ENCODE measurements at regions not wholly inside any gene's neighbourhood (a gene's known extent, or its start where the extent isn't known, plus 50 kb on each side); places are given as distances from the start of the nearest gene placed in this dataset.

DNA sequence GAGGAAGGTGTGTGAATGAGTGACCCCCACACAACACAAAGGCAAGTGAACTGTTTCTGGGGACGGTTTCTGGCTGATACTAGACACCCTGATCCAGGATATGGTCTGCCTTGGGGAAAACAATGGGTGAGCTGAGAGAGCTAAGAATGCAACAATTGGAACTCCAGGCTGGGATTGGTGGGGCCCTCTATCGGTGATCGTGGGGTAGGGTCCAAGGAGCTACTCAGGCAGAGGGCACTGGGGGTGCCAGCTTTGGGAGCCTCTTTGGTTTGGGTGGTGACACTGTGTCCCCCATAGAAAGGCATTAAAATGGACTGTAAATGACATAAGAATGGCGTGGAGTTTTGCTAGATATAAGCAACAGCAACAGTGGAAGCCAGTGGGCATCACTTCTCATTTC is 439.1 kb downstream of the DMAC1 start:
- no peak overlapping the region for H3K4me3 Mint-ChIP-seq
- no peaks in the 10 kb centered on the region for H3K36me3 Mint-ChIP-seq (ENCODE audit: low read depth)
- no peaks in the 10 kb centered on the region for H3K4me1 Mint-ChIP-seq (ENCODE audit: low read depth)
- H3K9me3 Mint-ChIP-seq: no peaks in the 10 kb centered on the region
- no peak for DNase-seq
- H3K27me3 Mint-ChIP-seq: peaks cover 34% of the 10 kb centered on the region
- no peak overlapping the region for H3K27ac Mint-ChIP-seq

- DNase-seq: no peak
Measured at GRCh38 chr9:7358876-7359275, 440.7 kb downstream of the DMAC1 start.

DNA sequence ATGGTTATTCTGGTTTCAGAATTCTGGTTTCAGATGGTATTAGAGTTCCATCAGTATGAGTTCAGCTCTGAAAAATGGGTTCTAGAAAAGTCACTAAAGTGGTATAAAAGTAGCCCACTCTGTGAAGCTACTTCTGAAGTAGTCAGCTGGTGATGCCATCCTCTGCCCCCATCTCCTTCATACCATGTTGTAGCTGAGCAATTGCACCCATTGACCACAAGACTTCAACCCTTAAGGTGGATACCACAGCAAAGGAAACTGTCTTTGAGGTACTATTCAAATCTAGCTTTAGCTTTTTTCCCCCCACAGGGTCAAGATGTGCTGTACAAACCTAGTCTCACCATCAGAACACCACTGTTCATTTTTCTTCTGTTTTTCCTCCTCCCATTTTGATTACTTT is 444.9 kb downstream of the DMAC1 start:
- Mint-ChIP-seq H3K27me3 (peaks cover 33% of the 10 kb centered on the region), H3K4me3 (no peak overlapping the region), H3K27ac (no peak overlapping the region), H3K4me1 (ENCODE audit: low read depth) (no peaks in the 10 kb centered on the region), H3K36me3 (ENCODE audit: low read depth) (no peaks in the 10 kb centered on the region), H3K9me3 (no peaks in the 10 kb centered on the region)
- no peak for DNase-seq

More at GRCh38 chr9:7358876-7359275, 440.7 kb downstream of the DMAC1 start:
- H3K9me3 Mint-ChIP-seq: no peaks in the 10 kb centered on the region
- H3K27me3 Mint-ChIP-seq: peaks cover 47% of the 10 kb centered on the region
- H3K27ac Mint-ChIP-seq: no peak overlapping the region
- no peak overlapping the region for H3K4me3 Mint-ChIP-seq
- no peaks in the 10 kb centered on the region for H3K36me3 Mint-ChIP-seq (ENCODE audit: low read depth)
- no peaks in the 10 kb centered on the region for H3K4me1 Mint-ChIP-seq (ENCODE audit: low read depth)

DNA sequence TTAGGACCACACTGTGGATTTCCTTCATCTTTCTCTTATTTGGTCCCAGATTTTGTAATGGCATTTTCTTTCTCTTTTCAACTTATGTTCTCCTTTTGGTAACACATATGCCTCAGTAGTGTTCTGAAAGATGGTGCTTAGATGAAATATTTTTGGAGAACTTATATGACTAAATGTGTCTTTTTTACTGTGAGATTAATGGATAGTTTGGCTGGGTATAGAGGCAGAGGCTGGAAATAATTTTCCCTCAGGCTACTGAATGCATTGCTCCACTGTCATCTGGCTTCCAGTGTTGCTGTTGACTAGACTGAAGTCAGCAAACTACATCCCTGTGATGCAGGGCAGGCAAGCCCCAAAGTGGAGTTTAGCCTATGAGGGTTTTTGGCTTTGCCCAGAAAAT is 450.9 kb downstream of the DMAC1 start:
- Mint-ChIP-seq H3K4me1 (ENCODE audit: low read depth) (no peaks in the 10 kb centered on the region), H3K27ac (no peak overlapping the region), H3K4me3 (no peak overlapping the region), H3K9me3 (peaks cover 8% of the 10 kb centered on the region), H3K27me3 (peaks cover 7% of the 10 kb centered on the region), H3K36me3 (ENCODE audit: low read depth) (no peaks in the 10 kb centered on the region)
- DNase-seq: no peak

DNA sequence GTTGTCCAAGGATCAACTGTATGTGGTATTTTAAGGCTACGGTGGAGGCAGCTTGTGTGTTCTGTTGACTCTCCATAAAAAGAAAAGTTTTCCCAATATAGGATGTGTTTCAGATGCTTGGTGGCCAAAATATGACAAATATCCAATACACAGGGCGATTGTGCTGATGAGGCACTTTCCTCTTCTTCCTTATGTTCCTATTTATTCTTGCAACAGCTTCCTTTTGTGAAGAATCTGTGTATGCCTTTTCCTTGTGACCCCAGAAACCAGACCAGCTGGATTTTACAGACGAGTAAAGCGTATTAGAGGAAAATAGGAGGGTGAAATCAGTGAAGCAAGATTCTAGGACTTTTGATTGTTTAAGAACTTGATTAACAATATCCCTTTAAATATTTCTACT is 452.0 kb downstream of the DMAC1 start:
- DNase-seq: no peak
- no peak overlapping the region for H3K27ac Mint-ChIP-seq
- no peaks in the 10 kb centered on the region for H3K4me1 Mint-ChIP-seq (ENCODE audit: low read depth)
- H3K36me3 Mint-ChIP-seq (ENCODE audit: low read depth): no peaks in the 10 kb centered on the region
- H3K27me3 Mint-ChIP-seq: peaks cover 17% of the 10 kb centered on the region
- no peak overlapping the region for H3K4me3 Mint-ChIP-seq
- peaks cover 8% of the 10 kb centered on the region for H3K9me3 Mint-ChIP-seq

- Mint-ChIP-seq H3K27me3 (peaks cover 17% of the 10 kb centered on the region), H3K4me1 (ENCODE audit: low read depth) (no peaks in the 10 kb centered on the region), H3K9me3 (peaks cover 8% of the 10 kb centered on the region), H3K36me3 (ENCODE audit: low read depth) (no peaks in the 10 kb centered on the region), H3K27ac (no peak overlapping the region), H3K4me3 (no peak overlapping the region)
- DNase-seq: no peak
Measured at GRCh38 chr9:7346144-7346543, 453.4 kb downstream of the DMAC1 start.

- no peaks in the 10 kb centered on the region for H3K4me1 Mint-ChIP-seq (ENCODE audit: low read depth)
- no peaks in the 10 kb centered on the region for H3K36me3 Mint-ChIP-seq (ENCODE audit: low read depth)
- H3K9me3 Mint-ChIP-seq: no peaks in the 10 kb centered on the region
- H3K4me3 Mint-ChIP-seq: no peak overlapping the region
- DNase-seq: no peak
- no peak overlapping the region for H3K27ac Mint-ChIP-seq
- H3K27me3 Mint-ChIP-seq: peaks cover 23% of the 10 kb centered on the region
Measured at GRCh38 chr9:7342736-7343135, 456.8 kb downstream of the DMAC1 start.

DNA sequence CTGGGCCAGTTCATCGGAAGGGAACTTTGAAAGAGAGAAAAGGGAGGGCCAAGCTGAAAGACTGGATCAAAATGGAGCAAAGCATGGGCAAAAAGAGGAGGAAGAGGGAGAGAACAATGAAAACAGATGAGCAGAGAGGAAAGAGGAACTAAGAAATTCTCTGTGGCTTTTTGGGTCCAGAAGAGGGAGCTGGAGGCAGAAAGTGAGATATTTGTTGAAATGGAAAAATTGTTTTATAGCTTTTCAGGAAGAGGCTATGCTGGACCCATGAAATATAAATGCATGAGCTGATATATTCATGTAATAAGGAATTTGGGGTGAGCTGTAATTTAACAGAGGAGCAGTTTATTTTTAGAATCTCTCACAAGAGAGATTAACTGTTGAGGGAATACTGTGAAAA is 457.3 kb downstream of the DMAC1 start:
- Mint-ChIP-seq H3K36me3 (ENCODE audit: low read depth) (no peaks in the 10 kb centered on the region), H3K27ac (no peak overlapping the region), H3K27me3 (peaks cover 28% of the 10 kb centered on the region), H3K9me3 (no peaks in the 10 kb centered on the region), H3K4me3 (no peak overlapping the region), H3K4me1 (ENCODE audit: low read depth) (no peaks in the 10 kb centered on the region)
- DNase-seq: no peak

DNA sequence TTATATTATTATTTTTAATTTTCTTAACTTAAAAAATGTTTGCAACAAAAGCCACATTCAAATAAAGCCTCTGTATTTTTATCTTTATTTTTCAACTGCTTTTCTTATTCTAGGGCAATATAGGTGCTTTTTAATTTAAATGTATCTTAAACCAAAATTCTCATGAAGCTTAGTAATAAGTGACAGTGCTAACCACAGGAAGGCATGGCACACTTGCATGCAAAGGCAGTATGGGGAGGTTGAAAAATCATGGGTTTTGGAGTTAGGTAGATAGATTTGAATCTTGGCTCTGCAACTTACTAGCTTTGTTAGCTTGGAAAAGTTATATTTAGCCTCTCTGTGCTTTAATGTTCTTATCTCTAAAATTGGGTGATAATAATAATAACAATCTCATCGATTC is 458.0 kb downstream of the DMAC1 start:
- H3K27ac Mint-ChIP-seq: no peak overlapping the region
- no peaks in the 10 kb centered on the region for H3K4me1 Mint-ChIP-seq (ENCODE audit: low read depth)
- H3K9me3 Mint-ChIP-seq: no peaks in the 10 kb centered on the region
- peaks cover 30% of the 10 kb centered on the region for H3K27me3 Mint-ChIP-seq
- H3K4me3 Mint-ChIP-seq: no peak overlapping the region
- H3K36me3 Mint-ChIP-seq (ENCODE audit: low read depth): no peaks in the 10 kb centered on the region
- DNase-seq: no peak

GRCh38 chr9:7340451-7340850 is 459.1 kb downstream of the DMAC1 start:
- H3K9me3 Mint-ChIP-seq: no peaks in the 10 kb centered on the region
- no peak overlapping the region for H3K4me3 Mint-ChIP-seq
- no peak for DNase-seq
- H3K27me3 Mint-ChIP-seq: peaks cover 32% of the 10 kb centered on the region
- H3K4me1 Mint-ChIP-seq (ENCODE audit: low read depth): no peaks in the 10 kb centered on the region
- H3K27ac Mint-ChIP-seq: no peak overlapping the region
- H3K36me3 Mint-ChIP-seq (ENCODE audit: low read depth): no peaks in the 10 kb centered on the region

GRCh38 chr9:7338586-7339281 is 460.8 kb downstream of the DMAC1 start:
- Mint-ChIP-seq H3K27me3 (peaks cover 26% of the 10 kb centered on the region), H3K27ac (no peak overlapping the region), H3K36me3 (ENCODE audit: low read depth) (no peaks in the 10 kb centered on the region), H3K4me1 (ENCODE audit: low read depth) (no peaks in the 10 kb centered on the region), H3K4me3 (no peak overlapping the region), H3K9me3 (no peaks in the 10 kb centered on the region)
- no peak for DNase-seq

- Mint-ChIP-seq H3K36me3 (ENCODE audit: low read depth) (no peaks in the 10 kb centered on the region), H3K4me1 (ENCODE audit: low read depth) (no peaks in the 10 kb centered on the region), H3K9me3 (no peaks in the 10 kb centered on the region), H3K27ac (no peak overlapping the region), H3K27me3 (peaks cover 20% of the 10 kb centered on the region), H3K4me3 (no peak overlapping the region)
- no peak for DNase-seq
Measured at GRCh38 chr9:7336356-7337065, 463.1 kb downstream of the DMAC1 start.

DNA sequence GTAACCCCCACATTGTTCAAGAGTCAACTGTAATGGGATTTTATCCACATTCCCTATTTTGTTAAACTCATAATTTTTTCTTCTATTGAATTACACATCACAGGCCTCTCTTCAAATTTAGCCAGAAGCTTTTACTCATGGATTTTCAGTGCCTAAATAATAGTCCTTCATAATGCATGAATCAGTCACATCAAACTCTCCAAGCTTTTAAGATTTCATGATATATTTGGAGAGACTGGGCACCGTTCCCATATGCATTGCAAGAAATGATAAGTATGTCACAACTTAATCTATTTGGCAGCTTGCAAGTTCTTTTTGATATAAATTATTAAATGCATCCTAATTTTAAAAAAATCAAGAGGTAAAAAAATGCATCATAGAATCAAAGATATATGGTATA is 465.9 kb downstream of the DMAC1 start:
- Mint-ChIP-seq H3K36me3 (ENCODE audit: low read depth) (no peaks in the 10 kb centered on the region), H3K9me3 (no peaks in the 10 kb centered on the region), H3K4me1 (ENCODE audit: low read depth) (no peaks in the 10 kb centered on the region), H3K27me3 (peaks cover 13% of the 10 kb centered on the region), H3K4me3 (no peak overlapping the region), H3K27ac (no peak overlapping the region)
- no peak for DNase-seq

DNA sequence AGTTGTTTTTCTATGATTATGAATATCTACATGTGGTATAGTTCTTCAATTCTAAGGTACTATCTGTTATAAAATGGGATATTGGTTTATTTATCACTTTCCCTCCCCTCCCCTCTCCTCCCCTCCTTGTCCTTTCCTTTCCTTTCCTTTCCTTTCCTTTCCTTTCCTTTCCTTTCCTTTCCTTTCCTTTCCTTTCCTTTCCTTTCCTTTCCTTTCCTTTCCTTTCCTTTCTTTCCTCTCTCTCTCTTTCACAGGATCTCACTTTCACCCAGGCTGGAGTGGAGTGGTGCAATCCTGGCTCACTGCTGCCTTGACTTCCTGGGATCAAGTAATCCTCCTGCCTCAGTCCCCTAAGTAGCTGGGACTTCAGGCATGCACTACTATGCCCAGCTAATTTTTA is 466.8 kb downstream of the DMAC1 start:
- H3K9me3 Mint-ChIP-seq: no peaks in the 10 kb centered on the region
- peaks cover 13% of the 10 kb centered on the region for H3K27me3 Mint-ChIP-seq
- H3K4me3 Mint-ChIP-seq: no peak overlapping the region
- DNase-seq: no peak
- no peaks in the 10 kb centered on the region for H3K4me1 Mint-ChIP-seq (ENCODE audit: low read depth)
- no peaks in the 10 kb centered on the region for H3K36me3 Mint-ChIP-seq (ENCODE audit: low read depth)
- H3K27ac Mint-ChIP-seq: no peak overlapping the region

DNA sequence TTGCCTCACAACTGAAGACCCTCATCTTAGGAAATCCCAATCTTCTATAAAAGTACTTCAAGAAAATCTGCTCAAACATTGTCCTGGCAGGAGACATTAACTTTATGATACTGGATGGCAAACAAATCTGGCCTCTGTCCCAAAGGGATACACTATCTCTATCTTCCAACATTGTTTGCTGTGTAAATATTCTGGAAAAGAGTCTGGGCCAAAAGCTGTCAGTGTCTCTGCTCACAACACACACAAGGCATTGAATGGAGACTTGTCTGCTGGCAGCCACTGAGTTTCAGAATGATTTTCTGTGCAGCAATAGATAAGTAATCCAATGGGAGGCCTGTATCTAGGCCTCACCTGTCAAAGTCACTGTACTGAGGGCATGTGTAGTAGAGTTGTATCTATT is 471.1 kb downstream of the DMAC1 start:
- no peaks in the 10 kb centered on the region for H3K9me3 Mint-ChIP-seq
- no peak overlapping the region for H3K4me3 Mint-ChIP-seq
- no peak for DNase-seq
- H3K27me3 Mint-ChIP-seq: peaks cover 2% of the 10 kb centered on the region
- no peak overlapping the region for H3K27ac Mint-ChIP-seq
- no peaks in the 10 kb centered on the region for H3K36me3 Mint-ChIP-seq (ENCODE audit: low read depth)
- no peaks in the 10 kb centered on the region for H3K4me1 Mint-ChIP-seq (ENCODE audit: low read depth)

Measured in activated T-cell treated with anti-CD3 and anti-CD28 coated beads, Interleukin-2, amount 50 U/mL, for 24 hours (primary cell).